Tibial nerve (tissue), 4 donors: ENCODE measurements at regions not wholly inside any gene's neighbourhood (a gene's known extent, or its start where the extent isn't known, plus 50 kb on each side); places are given as distances from the start of the nearest gene placed in this dataset.

Experiments used
- CTCF ChIP-seq, 5 experiments: fragments of 200-600 bp in 3 of 5; fragments of 450-650 bp in 2 of 5; sonication (generic) in 3 of 5; IDR thresholded peaks; one replicate each; pipeline ENCODE4 v1.5.1; 2016 to 2019; ENCODE audit warnings: antibody characterized with exemption in 5 of 5, mild to moderate bottlenecking in 3 of 5, moderate library complexity in 2 of 5
- EP300 ChIP-seq, 2 donors: sonication (generic); formaldehyde crosslinking; IDR thresholded peaks; one replicate each; pipeline ENCODE4 v1.6.1; 2017; ENCODE audit warnings: antibody characterized with exemption in 2 of 2, mild to moderate bottlenecking in 1 of 2
- POLR2A ChIP-seq, 2 donors: fragments of 450-650 bp; IDR thresholded peaks; one replicate each; pipeline ENCODE4 v1.6.1; 2017; ENCODE audit warnings: antibody characterized with exemption in 2 of 2, mild to moderate bottlenecking in 2 of 2, moderate library complexity in 2 of 2

GRCh38 chr3:70127192-70127591, 127.7 kb downstream of the SAMMSON start:
- TF ChIP-seq CTCF (IDR thresholded peaks at IDR 0.05), result no peak
- TF ChIP-seq POLR2A (IDR thresholded peaks at IDR 0.05), result no peak
- no peak for TF ChIP-seq EP300 (IDR thresholded peaks at IDR 0.05)
